ENCODE measurements at regions not wholly inside any gene's neighbourhood (a gene's known extent, or its start where the extent isn't known, plus 50 kb on each side); places are given as distances from the start of the nearest gene placed in this dataset.

- Histone ChIP-seq H3K27me3 (replicated peaks; ENCODE audit: insufficient read depth, low read depth, low read length, poor library complexity) (no peaks in the 10 kb centered on the region), H3K4me3 (ENCODE audit: low read depth, low read length, poor library complexity, severe bottlenecking) (no peak overlapping the region), H3K4me1 (ENCODE audit: insufficient read depth, low read length, poor library complexity, severe bottlenecking) (no peaks in the 10 kb centered on the region), H3K27ac (ENCODE audit: low read depth, low read length, poor library complexity, severe bottlenecking) (no peak overlapping the region), H3K36me3 (ENCODE audit: insufficient read depth, low read length, poor library complexity, severe bottlenecking) (no peaks in the 10 kb centered on the region), H3K9me3 (ENCODE audit: low read depth, low read length, poor library complexity, severe bottlenecking) (no peaks in the 10 kb centered on the region)
- BruUV-seq (replicated peaks): no TSS peak
- intact Hi-C loops (cut with micrococcal nuclease; ENCODE audit: unreplicated experiment): no loop called here
- DNase-seq (ENCODE audit: low spot score): no peak
- CTCF ChIA-PET: no interaction called here
- POLR2A ChIA-PET (ENCODE audit: low non-redundant PET): interaction anchor here (0.5 kb wide), 1 partner anchor 112 kb away, joined by 3 read pairs; no protein-coding TSS in a partner anchor
- no peak for TF ChIP-seq CTCF (conservative IDR thresholded peaks at IDR 0.05; ENCODE audit: low read depth, low read length)
- no peak for TF ChIP-seq EZH2 (IDR thresholded peaks at IDR 0.05; ENCODE audit: borderline replicate concordance, low read depth, low read length, poor library complexity, severe bottlenecking)
These were observed 720.4 kb upstream of the ADGRL4 start for GRCh38 chr1:79726911-79727310.

GRCh38 chr1:79726321-79726720 is 719.8 kb upstream of the ADGRL4 start:
- no peak for TF ChIP-seq EZH2 (IDR thresholded peaks at IDR 0.05; ENCODE audit: borderline replicate concordance, low read depth, low read length, poor library complexity, severe bottlenecking)
- TF ChIP-seq CTCF (conservative IDR thresholded peaks at IDR 0.05; ENCODE audit: low read depth, low read length): no peak
- CTCF ChIA-PET: no interaction called here

GRCh38 chr1:79716447-79716846 is 709.9 kb upstream of the ADGRL4 start:
- TF ChIP-seq EZH2 (IDR thresholded peaks at IDR 0.05; ENCODE audit: borderline replicate concordance, low read depth, low read length, poor library complexity, severe bottlenecking): no peak
- no peak for TF ChIP-seq CTCF (conservative IDR thresholded peaks at IDR 0.05; ENCODE audit: low read depth, low read length)
- Histone ChIP-seq H3K27me3 (replicated peaks; ENCODE audit: insufficient read depth, low read depth, low read length, poor library complexity) (no peaks in the 10 kb centered on the region), H3K36me3 (ENCODE audit: insufficient read depth, low read length, poor library complexity, severe bottlenecking) (no peaks in the 10 kb centered on the region), H3K27ac (ENCODE audit: low read depth, low read length, poor library complexity, severe bottlenecking) (no peak overlapping the region), H3K4me3 (ENCODE audit: low read depth, low read length, poor library complexity, severe bottlenecking) (no peak overlapping the region), H3K9me3 (ENCODE audit: low read depth, low read length, poor library complexity, severe bottlenecking) (no peaks in the 10 kb centered on the region), H3K4me1 (ENCODE audit: insufficient read depth, low read length, poor library complexity, severe bottlenecking) (no peaks in the 10 kb centered on the region)
- no peak for DNase-seq (ENCODE audit: low spot score)
- intact Hi-C loops (cut with micrococcal nuclease; ENCODE audit: unreplicated experiment): no loop called here
- CTCF ChIA-PET: no interaction called here
- POLR2A ChIA-PET (ENCODE audit: low non-redundant PET): no interaction called here
- no TSS peak for BruUV-seq (replicated peaks)

More at GRCh38 chr1:79726321-79726720, 719.8 kb upstream of the ADGRL4 start:
- BruUV-seq (replicated peaks): no TSS peak
- H3K27me3 ChIP-seq (replicated peaks; ENCODE audit: insufficient read depth, low read depth, low read length, poor library complexity): no peaks in the 10 kb centered on the region
- no peak overlapping the region for H3K4me3 ChIP-seq (ENCODE audit: low read depth, low read length, poor library complexity, severe bottlenecking)
- intact Hi-C loops (cut with micrococcal nuclease; ENCODE audit: unreplicated experiment): no loop called here
- no peaks in the 10 kb centered on the region for H3K9me3 ChIP-seq (ENCODE audit: low read depth, low read length, poor library complexity, severe bottlenecking)
- H3K4me1 ChIP-seq (ENCODE audit: insufficient read depth, low read length, poor library complexity, severe bottlenecking): no peaks in the 10 kb centered on the region
- POLR2A ChIA-PET (ENCODE audit: low non-redundant PET): no interaction called here
- no peaks in the 10 kb centered on the region for H3K36me3 ChIP-seq (ENCODE audit: insufficient read depth, low read length, poor library complexity, severe bottlenecking)
- no peak for DNase-seq (ENCODE audit: low spot score)
- no peak overlapping the region for H3K27ac ChIP-seq (ENCODE audit: low read depth, low read length, poor library complexity, severe bottlenecking)

Measured in A673 (cell line).